H9 (cell line): ENCODE measurements at regions not wholly inside any gene's neighbourhood (a gene's known extent, or its start where the extent isn't known, plus 50 kb on each side); places are given as distances from the start of the nearest gene placed in this dataset.

ENCODE experiments used
- DNase-seq: peaks from one replicate; pipeline ENCODE4 v3.0.0-alpha.2; 2017
- H2AFZ ChIP-seq: one replicate; pipeline ENCODE4 v1.6.1; 2013; ENCODE audit warnings: mild to moderate bottlenecking, low read length, control low read depth, moderate library complexity
- H2AK5ac ChIP-seq: 2 replicates; pipeline ENCODE4 v1.6.1; 2013; ENCODE audit warnings: low read length, control low read depth, mixed read lengths; ENCODE audit not compliant: insufficient read length
- H2BK120ac ChIP-seq: one replicate; pipeline ENCODE4 v1.6.1; 2013; ENCODE audit warnings: low read depth, mild to moderate bottlenecking, low read length, control low read depth, inconsistent platforms; ENCODE audit not compliant: poor library complexity, severe bottlenecking
- H2BK12ac ChIP-seq: 2 replicates; pipeline ENCODE4 v1.6.1; 2013; ENCODE audit warnings: low read length, control low read depth, mixed read lengths, low read depth; ENCODE audit not compliant: insufficient read length
- H2BK15ac ChIP-seq: 2 replicates; pipeline ENCODE4 v1.6.1; 2013; ENCODE audit warnings: low read depth, low read length, control low read depth
- H2BK20ac ChIP-seq: one replicate; pipeline ENCODE4 v1.6.1; 2013; ENCODE audit warnings: low read depth, mild to moderate bottlenecking, low read length, control low read depth, inconsistent platforms; ENCODE audit not compliant: poor library complexity, severe bottlenecking
- H2BK5ac ChIP-seq: 2 replicates; pipeline ENCODE4 v1.6.1; 2013; ENCODE audit warnings: low read length, control low read depth, mixed read lengths; ENCODE audit not compliant: insufficient read length
- H3K14ac ChIP-seq: 2 replicates; pipeline ENCODE4 v1.6.1; 2013; ENCODE audit warnings: low read length, control low read depth; ENCODE audit not compliant: insufficient read depth
- H3K18ac ChIP-seq: 2 replicates; pipeline ENCODE4 v1.6.1; 2013; ENCODE audit warnings: low read depth, mild to moderate bottlenecking, mixed read lengths, low read length, control low read depth; ENCODE audit not compliant: insufficient read length
- H3K23ac ChIP-seq: 2 replicates; pipeline ENCODE4 v1.6.1; 2013; ENCODE audit warnings: low read length, control low read depth, mixed read lengths, low read depth; ENCODE audit not compliant: insufficient read length
- H3K23me2 ChIP-seq: 2 replicates; pipeline ENCODE4 v1.6.1; 2013; ENCODE audit warnings: low read depth, mild to moderate bottlenecking, mixed read lengths, low read length, control low read depth; ENCODE audit not compliant: insufficient read length, poor library complexity, severe bottlenecking
- H3K27ac ChIP-seq: 2 replicates; pipeline ENCODE4 v1.5.1; 2013; ENCODE audit warnings: low read length, control low read depth, mixed read lengths, low read depth; ENCODE audit not compliant: insufficient read length
- H3K27me3 ChIP-seq: 2 replicates; pipeline ENCODE4 v1.6.1; 2013; ENCODE audit warnings: low read length, control low read depth, inconsistent platforms; ENCODE audit not compliant: insufficient read depth
- H3K4ac ChIP-seq: 2 replicates; pipeline ENCODE4 v1.6.1; 2013; ENCODE audit warnings: low read depth, mild to moderate bottlenecking, control low read depth, inconsistent platforms, low read length, moderate library complexity
- H3K4me1 ChIP-seq: 2 replicates; pipeline ENCODE4 v1.6.1; 2013; ENCODE audit warnings: low read length, control low read depth, inconsistent platforms; ENCODE audit not compliant: insufficient read depth
- H3K4me2 ChIP-seq: 2 replicates; pipeline ENCODE4 v1.6.1; 2013; ENCODE audit warnings: low read length, control low read depth, mixed read lengths; ENCODE audit not compliant: insufficient read length, insufficient read depth
- H3K56ac ChIP-seq: 2 replicates; pipeline ENCODE4 v1.6.1; 2013; ENCODE audit warnings: low read depth, mild to moderate bottlenecking, mixed read lengths, low read length, control low read depth; ENCODE audit not compliant: insufficient read length
- H3K79me1 ChIP-seq: 2 replicates; pipeline ENCODE4 v1.6.1; 2013; ENCODE audit warnings: low read depth, mild to moderate bottlenecking, moderate library complexity, low read length, control low read depth, inconsistent platforms; ENCODE audit not compliant: insufficient read depth, poor library complexity, severe bottlenecking
- H3K79me2 ChIP-seq: 2 replicates; pipeline ENCODE4 v1.6.1; 2013; ENCODE audit warnings: low read length, control low read depth, inconsistent platforms; ENCODE audit not compliant: insufficient read depth
- H3K9ac ChIP-seq: 2 replicates; pipeline ENCODE4 v1.6.1; 2013; ENCODE audit warnings: low read length, control low read depth, mixed read lengths; ENCODE audit not compliant: insufficient read length; ENCODE audit errors: extremely low read depth
- H3K9me3 ChIP-seq: one replicate; pipeline ENCODE4 v1.6.1; 2013; ENCODE audit warnings: low read depth, low read length, inconsistent platforms; ENCODE audit not compliant: control insufficient read depth
- H3T11ph ChIP-seq: one replicate; pipeline ENCODE4 v1.6.1; 2013; ENCODE audit warnings: mild to moderate bottlenecking, low read length, control low read depth, inconsistent platforms
- H4K20me1 ChIP-seq: one replicate; pipeline ENCODE4 v1.6.1; 2013; ENCODE audit not compliant: control insufficient read depth, insufficient read length, insufficient read depth
- H4K5ac ChIP-seq: 2 replicates; pipeline ENCODE4 v1.6.1; 2013; ENCODE audit warnings: low read depth, mild to moderate bottlenecking, mixed read lengths, low read length, control low read depth; ENCODE audit not compliant: insufficient read length
- H4K8ac ChIP-seq: replicated peaks from 2 replicates; pipeline ENCODE4 v1.6.1; 2013; ENCODE audit warnings: low read length, control low read depth, mixed read lengths, low read depth; ENCODE audit not compliant: insufficient read length
- H4K91ac ChIP-seq: 2 replicates; pipeline ENCODE4 v1.6.1; 2013; ENCODE audit warnings: low read depth, mild to moderate bottlenecking, moderate library complexity, mixed read lengths, low read length, control low read depth; ENCODE audit not compliant: insufficient read length
- H3K27ac Mint-ChIP-seq, 3 experiments: 2 replicates in 2 of 3; 3 replicates in 1 of 3; pipeline ENCODE4 v1.8.0; 2020 to 2021; ENCODE audit warnings: mixed read lengths in 3 of 3, mild to moderate bottlenecking in 1 of 3, moderate library complexity in 1 of 3
- H3K27me3 Mint-ChIP-seq: 2 replicates; pipeline ENCODE4 v1.8.0; 2021; ENCODE audit warnings: low read depth, mild to moderate bottlenecking, moderate library complexity, mixed read lengths
- H3K36me3 Mint-ChIP-seq, 3 experiments: 2 replicates in 2 of 3; 3 replicates in 1 of 3; pipeline ENCODE4 v1.8.0; 2020 to 2021; ENCODE audit warnings: low read depth in 3 of 3, mixed read lengths in 3 of 3; ENCODE audit not compliant: insufficient read depth in 1 of 3
- H3K4me1 Mint-ChIP-seq, 2 experiments: 2 replicates each; pipeline ENCODE4 v1.8.0; 2020; ENCODE audit warnings: mixed read lengths in 2 of 2
- H3K4me3 Mint-ChIP-seq, 2 experiments: 2 replicates in 1 of 2; 3 replicates in 1 of 2; pipeline ENCODE4 v1.8.0; 2020 to 2021; ENCODE audit warnings: mild to moderate bottlenecking in 2 of 2, mixed read lengths in 2 of 2, moderate library complexity in 1 of 2
- H3K9me3 Mint-ChIP-seq, 2 experiments: 2 replicates in 1 of 2; 3 replicates in 1 of 2; pipeline ENCODE4 v1.8.0; 2020; ENCODE audit warnings: mild to moderate bottlenecking in 2 of 2, mixed read lengths in 2 of 2, moderate library complexity in 1 of 2
- CTCF ChIP-seq: fragments of 200-600 bp; sonication (generic); conservative IDR thresholded peaks from 3 replicates; pipeline ENCODE4 v1.8.0; 2021; ENCODE audit warnings: antibody characterized with exemption, mild to moderate bottlenecking
- WGBS: extraction: QIAGEN DNeasy Blood & Tissue Kit; methylation state at CpG from one replicate; pipeline ENCODE4 v1.1.7; 2013; ENCODE audit warnings: missing lambda C conversion rate, low lambda C conversion rate, mixed read lengths; ENCODE audit not compliant: insufficient read length; ENCODE audit errors: extremely low coverage; 5-methylcytosine and 5-hydroxymethylcytosine counted together

- Mint-ChIP-seq H3K9me3 (peaks cover 14% of the 10 kb centered on the region in 2 experiments), H3K27me3 (no peaks in the 10 kb centered on the region; the same call in 1 of the 2 replicates), H3K4me3 (no peak overlapping the region), H3K36me3 (peaks cover 0 to 13% (median 2%) of the 10 kb centered on the region in 3 experiments; a peak in 4 of 7 replicates), H3K4me1 (peaks cover 15 to 19% of the 10 kb centered on the region in 2 experiments), H3K27ac (no peak overlapping the region)
- H3K79me1 ChIP-seq, result no peaks in the 10 kb centered on the region
- H4K8ac ChIP-seq, result no peak overlapping the region
- no peak overlapping the region for H3K27ac ChIP-seq
- H2BK5ac ChIP-seq, result no peak overlapping the region
- H2BK120ac ChIP-seq, result no peak overlapping the region
- H4K91ac ChIP-seq, result no peak overlapping the region
- H3K4me1 ChIP-seq, result no peaks in the 10 kb centered on the region
- no peaks in the 10 kb centered on the region for H3K9me3 ChIP-seq
- H3K4me2 ChIP-seq, result no peak overlapping the region
- no CpG with 5 or more reads among the region's 5 CpGs for WGBS
- no peak overlapping the region for H2AFZ ChIP-seq
- no peaks in the 10 kb centered on the region for H3K27me3 ChIP-seq
- H2BK15ac ChIP-seq, result no peak overlapping the region
- no peak overlapping the region for H2AK5ac ChIP-seq
- no peaks in the 10 kb centered on the region for H3K79me2 ChIP-seq
- no peak overlapping the region for H3K18ac ChIP-seq
- H4K20me1 ChIP-seq, result no peaks in the 10 kb centered on the region
- no peak overlapping the region for H3K56ac ChIP-seq
- H2BK12ac ChIP-seq, result no peak overlapping the region
- H3T11ph ChIP-seq, result no peak overlapping the region
- no peak for DNase-seq
- no peak overlapping the region for H4K5ac ChIP-seq
- no peak overlapping the region; the same call in 1 of the 2 replicates for H3K14ac ChIP-seq
- no peak overlapping the region for H3K9ac ChIP-seq
- no peaks in the 10 kb centered on the region for H3K23me2 ChIP-seq
- TF ChIP-seq CTCF, result no peak
- no peak overlapping the region for H3K4ac ChIP-seq
- no peak overlapping the region for H2BK20ac ChIP-seq
- H3K23ac ChIP-seq, result no peak overlapping the region
Observed at GRCh38 chr19:31478241-31478640, 129.0 kb upstream of the TSHZ3 start.
